Mammary epithelial cell (primary cell): ENCODE measurements at regions not wholly inside any gene's neighbourhood (a gene's known extent, or its start where the extent isn't known, plus 50 kb on each side); places are given as distances from the start of the nearest gene placed in this dataset.

ENCODE experiments used
- EZH2 ChIP-seq: IDR thresholded peaks from 2 replicates; pipeline ENCODE4 v1.6.1; 2012; ENCODE audit warnings: low read length, inconsistent platforms, borderline replicate concordance
- TF ChIP-seq, protein P1 (sequence below), 2 donors: IDR thresholded peaks in 1 of 2; conservative IDR thresholded peaks in 1 of 2; 2 replicates each; pipeline ENCODE4 v1.5.1; 2011 to 2012; ENCODE audit warnings: inconsistent platforms in 2 of 2, low read length in 2 of 2, mild to moderate bottlenecking in 2 of 2, control low read depth in 1 of 2, low read depth in 1 of 2; ENCODE audit not compliant: insufficient read depth in 1 of 2; ENCODE audit errors: extremely low read depth in 1 of 2

DNA sequence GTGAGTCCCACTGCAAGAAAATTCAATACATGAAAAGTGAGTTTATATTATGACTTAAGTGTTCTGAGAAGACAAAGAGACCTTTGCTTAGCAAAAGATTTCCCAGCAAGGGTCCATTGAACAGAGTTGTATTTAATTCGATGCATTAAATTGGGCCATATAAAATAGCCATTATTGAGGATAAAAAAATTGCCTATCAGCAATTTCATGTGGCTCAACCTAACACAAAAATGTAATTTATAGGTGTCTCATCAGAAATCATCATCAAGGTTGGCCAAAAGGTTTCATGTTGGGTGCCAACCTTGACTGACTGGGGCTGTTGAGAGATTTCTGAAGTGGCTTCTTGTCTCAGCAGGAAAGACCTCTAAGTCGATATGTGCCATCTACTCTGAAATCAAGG lies 84.8 kb upstream of the TOX3 start:
- TF ChIP-seq, protein P1, sequence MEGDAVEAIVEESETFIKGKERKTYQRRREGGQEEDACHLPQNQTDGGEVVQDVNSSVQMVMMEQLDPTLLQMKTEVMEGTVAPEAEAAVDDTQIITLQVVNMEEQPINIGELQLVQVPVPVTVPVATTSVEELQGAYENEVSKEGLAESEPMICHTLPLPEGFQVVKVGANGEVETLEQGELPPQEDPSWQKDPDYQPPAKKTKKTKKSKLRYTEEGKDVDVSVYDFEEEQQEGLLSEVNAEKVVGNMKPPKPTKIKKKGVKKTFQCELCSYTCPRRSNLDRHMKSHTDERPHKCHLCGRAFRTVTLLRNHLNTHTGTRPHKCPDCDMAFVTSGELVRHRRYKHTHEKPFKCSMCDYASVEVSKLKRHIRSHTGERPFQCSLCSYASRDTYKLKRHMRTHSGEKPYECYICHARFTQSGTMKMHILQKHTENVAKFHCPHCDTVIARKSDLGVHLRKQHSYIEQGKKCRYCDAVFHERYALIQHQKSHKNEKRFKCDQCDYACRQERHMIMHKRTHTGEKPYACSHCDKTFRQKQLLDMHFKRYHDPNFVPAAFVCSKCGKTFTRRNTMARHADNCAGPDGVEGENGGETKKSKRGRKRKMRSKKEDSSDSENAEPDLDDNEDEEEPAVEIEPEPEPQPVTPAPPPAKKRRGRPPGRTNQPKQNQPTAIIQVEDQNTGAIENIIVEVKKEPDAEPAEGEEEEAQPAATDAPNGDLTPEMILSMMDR (conservative IDR thresholded peaks at IDR 0.05 in 1 of 2, IDR thresholded peaks at IDR 0.05 in 1 of 2; ENCODE audit: extremely low read depth in 1 of 2, insufficient read depth in 1 of 2, low read depth in 1 of 2, low read length in 2 of 2), result no peak
- TF ChIP-seq EZH2, result no peak
